ENCODE measurements at regions not wholly inside any gene's neighbourhood (a gene's known extent, or its start where the extent isn't known, plus 50 kb on each side); places are given as distances from the start of the nearest gene placed in this dataset.

DNA sequence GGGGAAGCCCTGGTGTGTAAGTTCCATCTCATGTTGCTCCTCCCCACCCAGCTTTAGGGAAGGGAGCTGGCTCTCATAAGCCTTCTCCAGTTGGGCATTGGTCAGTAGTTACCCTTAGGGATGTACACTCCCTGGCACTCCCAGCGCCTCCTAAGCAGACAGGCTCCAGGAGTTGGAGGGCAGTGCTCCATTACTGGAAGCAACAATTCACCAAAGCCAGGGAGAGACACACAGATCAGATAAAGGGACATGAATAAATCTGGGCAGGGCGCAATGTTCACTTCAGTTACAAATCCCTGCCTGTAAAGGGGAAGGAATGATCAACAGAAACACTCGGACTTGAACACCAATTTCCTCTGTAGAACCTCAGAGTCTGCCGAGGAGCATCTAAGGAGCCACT is 169.1 kb upstream of the CTNNB1 start:
- Histone ChIP-seq H3K79me1 (ENCODE audit: low read depth, low read length) (no peaks in the 10 kb centered on the region), H2AK5ac (ENCODE audit: low read depth, low read length) (no peak overlapping the region), H3K9me3 (ENCODE audit: insufficient read depth in 2 of 2, low read depth in 1 of 2, low read length in 1 of 2) (peaks cover 4 to 6% of the 10 kb centered on the region in 2 experiments; a peak in 3 of 4 replicates), H3K23ac (ENCODE audit: insufficient read length) (no peak overlapping the region), H4K5ac (ENCODE audit: insufficient read length, low read depth, low read length) (no peak overlapping the region), H3K9ac (replicated peaks in 1 of 4; ENCODE audit: extremely low read depth in 1 of 4, low read depth in 3 of 4, low read length in 3 of 4) (no peak overlapping the region), H2BK12ac (ENCODE audit: low read depth, low read length) (no peak overlapping the region), H3K23me2 (ENCODE audit: low read depth, low read length) (no peaks in the 10 kb centered on the region), H3K4me1 (replicated peaks in 1 of 4; ENCODE audit: control insufficient read depth in 3 of 4, insufficient read depth in 4 of 4, low read length in 3 of 4) (no peaks in the 10 kb centered on the region), H3K79me2 (ENCODE audit: control insufficient read depth in 1 of 2, insufficient read depth in 2 of 2, low read length in 2 of 2) (no peaks in the 10 kb centered on the region), H3K4ac (replicated peaks; ENCODE audit: insufficient read length, low read depth, low read length) (no peak overlapping the region), H3K27me3 (replicated peaks in 1 of 4; ENCODE audit: control insufficient read depth in 3 of 4, extremely low read depth in 1 of 4, insufficient read depth in 3 of 4, low read length in 3 of 4) (no peaks in the 10 kb centered on the region), H4K20me1 (replicated peaks in 1 of 2; ENCODE audit: control insufficient read depth in 1 of 2, insufficient read depth in 2 of 2, low read length in 2 of 2) (no peaks in the 10 kb centered on the region), H3K14ac (ENCODE audit: insufficient read length) (no peak overlapping the region), H3K4me3 (ENCODE audit: extremely low read depth in 1 of 4, insufficient read depth in 2 of 4, low read depth in 3 of 4, low read length in 4 of 4) (no peak overlapping the region), H3K4me2 (ENCODE audit: insufficient read depth in 1 of 2, low read depth in 2 of 2, low read length in 2 of 2) (no peak overlapping the region; a peak in 1 of 4 replicates), H2AFZ (ENCODE audit: low read length) (no peak overlapping the region), H4K91ac (replicated peaks; ENCODE audit: insufficient read length, low read length) (no peak overlapping the region), H2BK120ac (replicated peaks; ENCODE audit: low read depth, low read length) (no peak overlapping the region), H3K56ac (replicated peaks; ENCODE audit: insufficient read length, low read depth, low read length) (no peak overlapping the region), H2BK5ac (ENCODE audit: low read depth, low read length) (no peak overlapping the region), H3K36me3 (ENCODE audit: control insufficient read depth in 2 of 4, insufficient read depth in 4 of 4, low read length in 3 of 4) (no peaks in the 10 kb centered on the region), H2BK15ac (ENCODE audit: low read length) (no peak overlapping the region), H3K27ac (ENCODE audit: low read depth, low read length) (no peak overlapping the region), H4K8ac (ENCODE audit: extremely low read depth, insufficient read depth, low read length) (no peak overlapping the region), H3K18ac (ENCODE audit: extremely low read depth, low read length) (no peak overlapping the region), H2BK20ac (ENCODE audit: low read length) (no peak overlapping the region)
- WGBS, 2 experiments (ENCODE audit: extremely low coverage in 1 of 2, insufficient coverage in 1 of 2, insufficient read length in 1 of 2, insufficient replicate concordance in 2 of 2, low coverage in 1 of 2, low lambda C conversion rate in 2 of 2, missing lambda C conversion rate in 1 of 2) = 74% methylated on average over 4 of the region's 4 CpGs; no CpG with 5 or more reads in 1 of the 2 experiments
- POLR2A ChIA-PET (ENCODE audit: partially characterized antibody) = no interaction called here
- CTCF ChIA-PET (ENCODE audit: partially characterized antibody) = interaction anchor here (1.4 to 1.5 kb wide), 2 partner anchors 13 to 158 kb away, joined by 3 to 4 read pairs; no protein-coding TSS in a partner anchor
- FAIRE-seq (no peak), DNase-seq (ENCODE audit: low read depth in 1 of 2, low spot score in 2 of 2) (no peak)
- TF ChIP-seq USF2 (IDR thresholded peaks at IDR 0.05; ENCODE audit: low read length) = no peak
- TF ChIP-seq SP2 (IDR thresholded peaks at IDR 0.05; ENCODE audit: low read length) = no peak
- TF ChIP-seq RNF2 (IDR thresholded peaks at IDR 0.05; ENCODE audit: borderline replicate concordance, low read depth, low read length, missing control alignments, poor library complexity, severe bottlenecking) = no peak
- TF ChIP-seq HDAC6 (IDR thresholded peaks at IDR 0.05; ENCODE audit: low read depth, low read length) = no peak
- TF ChIP-seq SAP30 (IDR thresholded peaks at IDR 0.05; ENCODE audit: insufficient read depth, insufficient replicate concordance, low read length) = no peak
- TF ChIP-seq POU5F1 (IDR thresholded peaks at IDR 0.05; ENCODE audit: low read depth, low read length) = no peak
- no peak for TF ChIP-seq RBBP5 (IDR thresholded peaks at IDR 0.05; ENCODE audit: borderline replicate concordance, low read depth, low read length)
- TF ChIP-seq GTF2F1 (IDR thresholded peaks at IDR 0.05; ENCODE audit: borderline replicate concordance, low read depth, low read length) = no peak
- TF ChIP-seq TEAD4 (IDR thresholded peaks at IDR 0.05; ENCODE audit: low read depth, low read length) = no peak
- no peak for TF ChIP-seq RAD21 (IDR thresholded peaks at IDR 0.05 in 1 of 2, conservative IDR thresholded peaks at IDR 0.05 in 1 of 2; ENCODE audit: low read depth in 2 of 2, low read length in 2 of 2)
- no peak for TF ChIP-seq JUND (IDR thresholded peaks at IDR 0.05; ENCODE audit: low read length)
- TF ChIP-seq SIN3A (conservative IDR thresholded peaks at IDR 0.05 in 1 of 2, IDR thresholded peaks at IDR 0.05 in 1 of 2; ENCODE audit: low read depth in 1 of 2, low read length in 2 of 2) = no peak
- TF ChIP-seq SP4 (IDR thresholded peaks at IDR 0.05; ENCODE audit: low read length) = no peak
